ENCODE measurements at regions not wholly inside any gene's neighbourhood (a gene's known extent, or its start where the extent isn't known, plus 50 kb on each side); places are given as distances from the start of the nearest gene placed in this dataset.

GRCh38 chr5:93331241-93331640 is 249.8 kb downstream of the NR2F1-AS1 start:
- TF ChIP-seq, protein P1, sequence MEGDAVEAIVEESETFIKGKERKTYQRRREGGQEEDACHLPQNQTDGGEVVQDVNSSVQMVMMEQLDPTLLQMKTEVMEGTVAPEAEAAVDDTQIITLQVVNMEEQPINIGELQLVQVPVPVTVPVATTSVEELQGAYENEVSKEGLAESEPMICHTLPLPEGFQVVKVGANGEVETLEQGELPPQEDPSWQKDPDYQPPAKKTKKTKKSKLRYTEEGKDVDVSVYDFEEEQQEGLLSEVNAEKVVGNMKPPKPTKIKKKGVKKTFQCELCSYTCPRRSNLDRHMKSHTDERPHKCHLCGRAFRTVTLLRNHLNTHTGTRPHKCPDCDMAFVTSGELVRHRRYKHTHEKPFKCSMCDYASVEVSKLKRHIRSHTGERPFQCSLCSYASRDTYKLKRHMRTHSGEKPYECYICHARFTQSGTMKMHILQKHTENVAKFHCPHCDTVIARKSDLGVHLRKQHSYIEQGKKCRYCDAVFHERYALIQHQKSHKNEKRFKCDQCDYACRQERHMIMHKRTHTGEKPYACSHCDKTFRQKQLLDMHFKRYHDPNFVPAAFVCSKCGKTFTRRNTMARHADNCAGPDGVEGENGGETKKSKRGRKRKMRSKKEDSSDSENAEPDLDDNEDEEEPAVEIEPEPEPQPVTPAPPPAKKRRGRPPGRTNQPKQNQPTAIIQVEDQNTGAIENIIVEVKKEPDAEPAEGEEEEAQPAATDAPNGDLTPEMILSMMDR (conservative IDR thresholded peaks at IDR 0.05): no peak
- no peak overlapping the region for H3K27ac ChIP-seq

- no peak overlapping the region for H3K27ac ChIP-seq
- TF ChIP-seq, protein P1 (conservative IDR thresholded peaks at IDR 0.05): no peak
Measured at GRCh38 chr5:93330506-93330905, 250.5 kb downstream of the NR2F1-AS1 start.

DNA sequence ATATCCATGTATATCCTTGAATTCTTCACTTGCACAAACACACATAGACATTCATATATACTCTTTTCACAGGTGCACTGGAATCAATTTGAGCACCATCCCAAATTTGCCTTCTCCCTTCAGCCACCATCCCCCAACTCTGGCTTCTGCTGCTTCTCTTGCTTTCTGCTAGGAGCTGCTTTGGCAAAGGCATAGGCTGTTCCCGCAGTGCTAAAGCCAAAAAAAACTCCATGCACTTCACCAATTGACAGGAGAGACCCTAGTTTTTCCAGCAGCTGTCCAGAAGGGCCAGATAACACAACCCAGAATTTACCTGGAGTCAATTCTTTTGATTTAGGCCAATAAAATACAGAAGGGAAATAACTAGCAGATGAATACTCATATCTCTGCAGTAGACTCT is 251.3 kb downstream of the NR2F1-AS1 start:
- no peak overlapping the region for H3K27ac ChIP-seq
- TF ChIP-seq, protein P1 (conservative IDR thresholded peaks at IDR 0.05): no peak

GRCh38 chr5:93328833-93329232 is 252.2 kb downstream of the NR2F1-AS1 start:
- TF ChIP-seq, protein P1 (conservative IDR thresholded peaks at IDR 0.05): no peak
- no peak overlapping the region for H3K27ac ChIP-seq

- TF ChIP-seq, protein P1 (conservative IDR thresholded peaks at IDR 0.05): no peak
- H3K27ac ChIP-seq: no peak overlapping the region
Measured at GRCh38 chr5:93327605-93328004, 253.4 kb downstream of the NR2F1-AS1 start.

GRCh38 chr5:93325946-93326345 is 255.1 kb downstream of the NR2F1-AS1 start:
- TF ChIP-seq, protein P1 (conservative IDR thresholded peaks at IDR 0.05): no peak
- no peak overlapping the region for H3K27ac ChIP-seq

DNA sequence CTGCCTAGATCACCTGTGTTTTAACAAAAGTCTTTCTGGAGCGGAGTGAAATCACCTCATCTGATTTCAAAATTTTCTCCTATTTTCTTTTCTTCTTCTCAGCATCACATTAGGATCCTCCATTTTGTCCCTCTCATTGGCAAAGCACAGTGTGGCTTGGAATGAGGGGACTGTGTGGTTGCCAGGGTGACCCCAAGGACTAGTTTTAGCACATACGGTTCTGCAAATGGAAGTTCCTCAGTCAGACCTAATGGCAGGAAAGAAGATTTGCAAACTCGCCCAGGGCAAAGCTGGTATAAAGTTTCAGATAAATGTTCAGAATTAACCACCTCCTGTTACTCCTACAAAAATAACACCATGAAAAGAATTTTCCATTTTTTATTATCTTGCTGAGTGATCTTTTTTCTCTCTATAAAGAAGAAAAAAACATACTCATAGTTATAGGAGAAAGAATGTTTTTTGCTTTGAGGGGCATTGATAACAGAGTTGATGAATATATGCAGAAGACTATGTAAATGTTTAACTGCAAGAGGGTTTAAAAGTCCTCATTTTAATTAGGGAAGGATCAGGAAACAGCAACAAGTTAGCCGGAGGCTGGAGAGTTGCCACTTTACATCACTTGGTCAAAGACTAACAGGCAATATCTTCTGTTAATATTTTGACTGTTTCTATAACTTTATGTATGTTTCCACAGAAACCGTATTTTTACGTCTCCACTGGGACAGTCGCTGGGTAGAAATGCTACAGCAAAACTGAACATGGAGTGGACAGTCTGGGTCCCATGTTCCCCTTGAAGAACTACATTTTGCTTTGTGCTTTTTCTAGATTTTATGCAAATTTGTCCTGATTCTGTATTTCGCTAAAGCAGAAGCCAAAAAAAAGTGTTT is 257.8 kb downstream of the NR2F1-AS1 start:
- no peak overlapping the region for H3K27ac ChIP-seq
- TF ChIP-seq, protein P1 (conservative IDR thresholded peaks at IDR 0.05): no peak
